GM12872 (cell line): ENCODE measurements at regions not wholly inside any gene's neighbourhood (a gene's known extent, or its start where the extent isn't known, plus 50 kb on each side); places are given as distances from the start of the nearest gene placed in this dataset.

ENCODE experiments used
- TF ChIP-seq, protein P1 (sequence below): IDR thresholded peaks from 3 replicates; pipeline ENCODE4 v1.5.1; 2011; ENCODE audit warnings: low read depth, mild to moderate bottlenecking, low read length, moderate library complexity; ENCODE audit not compliant: insufficient read depth

GRCh38 chr4:81811562-81812293, 340.0 kb upstream of the RASGEF1B start:
- TF ChIP-seq, protein P1, sequence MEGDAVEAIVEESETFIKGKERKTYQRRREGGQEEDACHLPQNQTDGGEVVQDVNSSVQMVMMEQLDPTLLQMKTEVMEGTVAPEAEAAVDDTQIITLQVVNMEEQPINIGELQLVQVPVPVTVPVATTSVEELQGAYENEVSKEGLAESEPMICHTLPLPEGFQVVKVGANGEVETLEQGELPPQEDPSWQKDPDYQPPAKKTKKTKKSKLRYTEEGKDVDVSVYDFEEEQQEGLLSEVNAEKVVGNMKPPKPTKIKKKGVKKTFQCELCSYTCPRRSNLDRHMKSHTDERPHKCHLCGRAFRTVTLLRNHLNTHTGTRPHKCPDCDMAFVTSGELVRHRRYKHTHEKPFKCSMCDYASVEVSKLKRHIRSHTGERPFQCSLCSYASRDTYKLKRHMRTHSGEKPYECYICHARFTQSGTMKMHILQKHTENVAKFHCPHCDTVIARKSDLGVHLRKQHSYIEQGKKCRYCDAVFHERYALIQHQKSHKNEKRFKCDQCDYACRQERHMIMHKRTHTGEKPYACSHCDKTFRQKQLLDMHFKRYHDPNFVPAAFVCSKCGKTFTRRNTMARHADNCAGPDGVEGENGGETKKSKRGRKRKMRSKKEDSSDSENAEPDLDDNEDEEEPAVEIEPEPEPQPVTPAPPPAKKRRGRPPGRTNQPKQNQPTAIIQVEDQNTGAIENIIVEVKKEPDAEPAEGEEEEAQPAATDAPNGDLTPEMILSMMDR: no peak

GRCh38 chr4:81808011-81808672, 336.4 kb upstream of the RASGEF1B start:
- TF ChIP-seq, protein P1: no peak

- TF ChIP-seq, protein P1: no peak
These were observed 335.7 kb upstream of the RASGEF1B start for GRCh38 chr4:81807386-81807785.

GRCh38 chr4:81806485-81806884, 334.8 kb upstream of the RASGEF1B start:
- TF ChIP-seq, protein P1: no peak

DNA sequence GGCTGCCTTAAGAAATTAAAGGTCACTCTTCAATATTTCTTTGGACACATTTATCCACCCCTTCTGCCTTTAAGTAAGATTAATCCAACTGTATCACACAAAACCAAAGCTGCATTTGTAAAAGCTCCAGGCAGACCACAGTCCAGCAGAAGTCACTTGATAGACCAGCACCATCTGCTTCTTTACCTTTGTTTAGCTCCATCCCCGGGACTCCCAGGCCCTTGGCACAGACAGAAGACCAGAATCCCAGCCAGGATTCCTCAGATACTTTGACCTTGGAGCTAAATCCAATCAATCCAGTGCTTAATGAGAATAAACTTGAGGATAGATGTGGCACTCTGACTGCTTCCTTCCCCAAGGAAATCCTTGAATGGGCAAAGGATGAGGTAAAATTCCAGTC, 333.1 kb upstream of the RASGEF1B start:
- TF ChIP-seq, protein P1: no peak

DNA sequence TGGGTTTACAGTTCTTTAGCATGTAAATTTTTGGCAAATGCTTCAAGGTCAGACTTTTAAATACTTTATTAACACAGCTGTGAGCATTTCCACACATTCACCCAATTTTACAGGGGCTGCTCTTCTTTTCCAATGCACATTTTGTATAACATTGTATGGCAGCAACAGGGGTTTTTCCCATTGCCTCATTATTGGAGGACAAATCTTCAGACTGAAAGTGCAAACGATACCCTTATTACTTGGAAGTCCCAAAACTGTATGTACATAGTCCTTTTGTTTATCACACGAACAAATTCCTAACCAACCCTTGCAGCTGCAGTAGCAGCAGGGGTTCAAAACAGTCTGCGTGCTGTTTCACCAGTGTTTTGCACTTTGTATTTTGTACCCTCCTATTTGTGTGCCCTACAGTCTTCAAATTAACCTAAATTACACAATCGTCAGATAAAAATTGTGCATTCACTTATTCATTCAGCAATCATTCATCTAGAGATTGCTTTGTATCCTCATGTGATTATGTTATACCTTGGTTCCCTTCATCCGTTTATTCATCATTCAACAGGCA, 330.7 kb upstream of the RASGEF1B start:
- TF ChIP-seq, protein P1: no peak

GRCh38 chr4:81799371-81799770, 327.7 kb upstream of the RASGEF1B start:
- TF ChIP-seq, protein P1: no peak
